Endothelial cell (in vitro differentiated cells): ENCODE measurements at regions not wholly inside any gene's neighbourhood (a gene's known extent, or its start where the extent isn't known, plus 50 kb on each side); places are given as distances from the start of the nearest gene placed in this dataset.

Source experiments
- DNase-seq: peaks from one replicate; pipeline ENCODE4 v3.0.0; 2021; ENCODE audit warnings: low spot score
- H3K27ac Mint-ChIP-seq: one replicate; pipeline ENCODE4 v1.8.0; 2021; ENCODE audit warnings: mixed read lengths, inconsistent platforms; ENCODE audit not compliant: unreplicated experiment
- H3K27me3 Mint-ChIP-seq: one replicate; pipeline ENCODE4 v1.8.0; 2021; ENCODE audit warnings: mild to moderate bottlenecking, moderate library complexity, mixed read lengths, inconsistent platforms; ENCODE audit not compliant: unreplicated experiment
- H3K36me3 Mint-ChIP-seq: one replicate; pipeline ENCODE4 v1.8.0; 2021; ENCODE audit warnings: mild to moderate bottlenecking, low read depth, mixed read lengths, inconsistent platforms; ENCODE audit not compliant: unreplicated experiment
- H3K4me1 Mint-ChIP-seq: one replicate; pipeline ENCODE4 v1.8.0; 2021; ENCODE audit warnings: mild to moderate bottlenecking, mixed read lengths, inconsistent platforms; ENCODE audit not compliant: unreplicated experiment
- H3K4me3 Mint-ChIP-seq: one replicate; pipeline ENCODE4 v1.8.0; 2021; ENCODE audit warnings: mild to moderate bottlenecking, mixed read lengths, inconsistent platforms; ENCODE audit not compliant: unreplicated experiment
- H3K9me3 Mint-ChIP-seq: one replicate; pipeline ENCODE4 v1.8.0; 2021; ENCODE audit warnings: mixed read lengths, inconsistent platforms; ENCODE audit not compliant: unreplicated experiment
- CTCF ChIP-seq: fragments of 200-600 bp; sonication (generic); IDR thresholded peaks from one replicate; pipeline ENCODE4 v1.5.0; 2021; ENCODE audit warnings: antibody characterized with exemption; ENCODE audit not compliant: unreplicated experiment

GRCh38 chr7:42448901-42449300 lies 211.9 kb upstream of the GLI3 start:
- TF ChIP-seq CTCF = no peak
- Mint-ChIP-seq H3K9me3 (no peaks in the 10 kb centered on the region), H3K27me3 (peaks cover 2% of the 10 kb centered on the region), H3K4me3 (no peak overlapping the region), H3K27ac (no peak overlapping the region), H3K4me1 (peaks cover 12% of the 10 kb centered on the region), H3K36me3 (no peaks in the 10 kb centered on the region)
- DNase-seq = no peak

GRCh38 chr7:42445691-42446090 lies 208.7 kb upstream of the GLI3 start:
- TF ChIP-seq CTCF = no peak
- no peaks in the 10 kb centered on the region for H3K9me3 Mint-ChIP-seq
- H3K27ac Mint-ChIP-seq = no peak overlapping the region
- H3K27me3 Mint-ChIP-seq = peaks cover 3% of the 10 kb centered on the region
- H3K36me3 Mint-ChIP-seq = no peaks in the 10 kb centered on the region
- H3K4me3 Mint-ChIP-seq = no peak overlapping the region
- H3K4me1 Mint-ChIP-seq = no peaks in the 10 kb centered on the region
- no peak for DNase-seq

- H3K36me3 Mint-ChIP-seq = no peaks in the 10 kb centered on the region
- H3K27me3 Mint-ChIP-seq = peaks cover 4% of the 10 kb centered on the region
- H3K27ac Mint-ChIP-seq = no peak overlapping the region
- no peak for DNase-seq
- H3K9me3 Mint-ChIP-seq = no peaks in the 10 kb centered on the region
- no peak for TF ChIP-seq CTCF
- no peak overlapping the region for H3K4me3 Mint-ChIP-seq
- no peaks in the 10 kb centered on the region for H3K4me1 Mint-ChIP-seq
Measured at GRCh38 chr7:42440951-42441350, 203.9 kb upstream of the GLI3 start.

- no peaks in the 10 kb centered on the region for H3K27me3 Mint-ChIP-seq
- no peak for DNase-seq
- TF ChIP-seq CTCF = no peak
- no peaks in the 10 kb centered on the region for H3K9me3 Mint-ChIP-seq
- no peaks in the 10 kb centered on the region for H3K36me3 Mint-ChIP-seq
- no peak overlapping the region for H3K4me3 Mint-ChIP-seq
- peaks cover 15% of the 10 kb centered on the region for H3K4me1 Mint-ChIP-seq
- H3K27ac Mint-ChIP-seq = no peak overlapping the region
Measured at GRCh38 chr7:42432644-42433043, 195.6 kb upstream of the GLI3 start.

- no peak overlapping the region for H3K4me3 Mint-ChIP-seq
- TF ChIP-seq CTCF = no peak
- no peak for DNase-seq
- no peaks in the 10 kb centered on the region for H3K9me3 Mint-ChIP-seq
- peaks cover 15% of the 10 kb centered on the region for H3K4me1 Mint-ChIP-seq
- no peak overlapping the region for H3K27ac Mint-ChIP-seq
- no peaks in the 10 kb centered on the region for H3K36me3 Mint-ChIP-seq
- no peaks in the 10 kb centered on the region for H3K27me3 Mint-ChIP-seq
Measured at GRCh38 chr7:42431873-42432272, 194.9 kb upstream of the GLI3 start.
